ENCODE measurements at regions not wholly inside any gene's neighbourhood (a gene's known extent, or its start where the extent isn't known, plus 50 kb on each side); places are given as distances from the start of the nearest gene placed in this dataset.

GRCh38 chr11:15523543-15523942, 408.8 kb downstream of the INSC start:
- Histone ChIP-seq H3K9me3 (ENCODE audit: control insufficient read depth, low read length) (peaks cover 42% of the 10 kb centered on the region), H3K9ac (ENCODE audit: extremely low read depth, low read length, poor library complexity, severe bottlenecking) (no peak overlapping the region), H3K36me3 (ENCODE audit: control insufficient read depth, insufficient read depth, low read length) (no peaks in the 10 kb centered on the region), H3K4me3 (ENCODE audit: low read length) (no peak overlapping the region), H3K27me3 (ENCODE audit: control insufficient read depth, insufficient read depth, low read length, poor library complexity, severe bottlenecking) (no peaks in the 10 kb centered on the region), H3K4me1 (ENCODE audit: control insufficient read depth, insufficient read depth, low read length) (no peaks in the 10 kb centered on the region), H3K27ac (ENCODE audit: low read depth, low read length) (no peak overlapping the region)
- no peak overlapping the region for H3K27ac Mint-ChIP-seq
- peaks cover 4% of the 10 kb centered on the region for H3K36me3 Mint-ChIP-seq (ENCODE audit: low read depth)
- H3K4me1 Mint-ChIP-seq = peaks cover 8% of the 10 kb centered on the region
- H3K4me3 Mint-ChIP-seq = no peak overlapping the region
- 90 to 95% methylated on average over 2 of the region's 2 CpGs for WGBS, 2 experiments (ENCODE audit: insufficient coverage in 1 of 2, insufficient read length in 1 of 2)
- no peak for DNase-seq
- H3K9me3 Mint-ChIP-seq = peaks cover 38% of the 10 kb centered on the region
- TF ChIP-seq CTCF (conservative IDR thresholded peaks at IDR 0.05) = no peak
- no peaks in the 10 kb centered on the region for H3K27me3 Mint-ChIP-seq (ENCODE audit: insufficient read depth)

- 83% methylated on average over 1 of the region's 1 CpG; no CpG with 5 or more reads in 1 of the 2 experiments for WGBS, 2 experiments (ENCODE audit: insufficient coverage in 1 of 2, insufficient read length in 1 of 2)
- H3K9me3 Mint-ChIP-seq = peaks cover 40% of the 10 kb centered on the region
- H3K36me3 Mint-ChIP-seq (ENCODE audit: low read depth) = peaks cover 4% of the 10 kb centered on the region
- Histone ChIP-seq H3K4me1 (ENCODE audit: control insufficient read depth, insufficient read depth, low read length) (no peaks in the 10 kb centered on the region), H3K9me3 (ENCODE audit: control insufficient read depth, low read length) (peaks cover 47% of the 10 kb centered on the region), H3K27me3 (ENCODE audit: control insufficient read depth, insufficient read depth, low read length, poor library complexity, severe bottlenecking) (no peaks in the 10 kb centered on the region), H3K4me3 (ENCODE audit: low read length) (no peak overlapping the region), H3K36me3 (ENCODE audit: control insufficient read depth, insufficient read depth, low read length) (no peaks in the 10 kb centered on the region), H3K9ac (ENCODE audit: extremely low read depth, low read length, poor library complexity, severe bottlenecking) (no peak overlapping the region), H3K27ac (ENCODE audit: low read depth, low read length) (no peak overlapping the region)
- no peak for TF ChIP-seq CTCF (conservative IDR thresholded peaks at IDR 0.05)
- H3K27ac Mint-ChIP-seq = no peak overlapping the region
- H3K4me3 Mint-ChIP-seq = no peak overlapping the region
- no peak for DNase-seq
- no peaks in the 10 kb centered on the region for H3K4me1 Mint-ChIP-seq
- no peaks in the 10 kb centered on the region for H3K27me3 Mint-ChIP-seq (ENCODE audit: insufficient read depth)
Observed at GRCh38 chr11:15525582-15525981, 410.9 kb downstream of the INSC start.

GRCh38 chr11:15526032-15526431, 411.3 kb downstream of the INSC start:
- DNase-seq = no peak
- Mint-ChIP-seq H3K36me3 (ENCODE audit: low read depth) (peaks cover 4% of the 10 kb centered on the region), H3K9me3 (peaks cover 40% of the 10 kb centered on the region), H3K27me3 (ENCODE audit: insufficient read depth) (no peaks in the 10 kb centered on the region), H3K4me1 (no peaks in the 10 kb centered on the region), H3K27ac (no peak overlapping the region), H3K4me3 (no peak overlapping the region)
- 88 to 100% methylated on average over 1 to 2 of the region's 2 CpGs for WGBS, 2 experiments (ENCODE audit: insufficient coverage in 1 of 2, insufficient read length in 1 of 2)
- TF ChIP-seq CTCF (conservative IDR thresholded peaks at IDR 0.05) = no peak
- H3K27ac ChIP-seq (ENCODE audit: low read depth, low read length) = no peak overlapping the region
- no peaks in the 10 kb centered on the region for H3K27me3 ChIP-seq (ENCODE audit: control insufficient read depth, insufficient read depth, low read length, poor library complexity, severe bottlenecking)
- H3K36me3 ChIP-seq (ENCODE audit: control insufficient read depth, insufficient read depth, low read length) = no peaks in the 10 kb centered on the region
- no peaks in the 10 kb centered on the region for H3K4me1 ChIP-seq (ENCODE audit: control insufficient read depth, insufficient read depth, low read length)
- H3K4me3 ChIP-seq (ENCODE audit: low read length) = no peak overlapping the region
- no peak overlapping the region for H3K9ac ChIP-seq (ENCODE audit: extremely low read depth, low read length, poor library complexity, severe bottlenecking)
- H3K9me3 ChIP-seq (ENCODE audit: control insufficient read depth, low read length) = peaks cover 44% of the 10 kb centered on the region

Data from endodermal cell (in vitro differentiated cells).